ENCODE measurements at regions not wholly inside any gene's neighbourhood (a gene's known extent, or its start where the extent isn't known, plus 50 kb on each side); places are given as distances from the start of the nearest gene placed in this dataset.

- ATAC-seq (no peak), DNase-seq (no peak)
- no peaks in the 10 kb centered on the region for H3K4me1 ChIP-seq (ENCODE audit: low read depth)
- H3K4me3 ChIP-seq, result no peak overlapping the region
- intact Hi-C loops (cut with DNase I, micrococcal nuclease), result no loop called here
- H3K9me3 ChIP-seq, result no peaks in the 10 kb centered on the region
- H3K36me3 ChIP-seq (ENCODE audit: low read depth), result no peaks in the 10 kb centered on the region
- no peak for TF ChIP-seq CTCF (IDR thresholded peaks at IDR 0.05)
Measured at GRCh38 chr16:54627616-54628015, 303.0 kb upstream of the IRX5 start.

GRCh38 chr16:54623636-54624035 lies 307.0 kb upstream of the IRX5 start:
- H3K4me1 ChIP-seq (ENCODE audit: low read depth), result no peaks in the 10 kb centered on the region
- ATAC-seq, result no peak
- no peak overlapping the region for H3K4me3 ChIP-seq
- no peaks in the 10 kb centered on the region for H3K36me3 ChIP-seq (ENCODE audit: low read depth)
- no peak for DNase-seq
- no peak for TF ChIP-seq CTCF (IDR thresholded peaks at IDR 0.05)
- no peaks in the 10 kb centered on the region for H3K9me3 ChIP-seq
- intact Hi-C loops (cut with DNase I, micrococcal nuclease), result no loop called here

GRCh38 chr16:54620197-54620596 lies 310.5 kb upstream of the IRX5 start:
- ATAC-seq (no peak), DNase-seq (no peak)
- no peak for TF ChIP-seq CTCF (IDR thresholded peaks at IDR 0.05)

DNA sequence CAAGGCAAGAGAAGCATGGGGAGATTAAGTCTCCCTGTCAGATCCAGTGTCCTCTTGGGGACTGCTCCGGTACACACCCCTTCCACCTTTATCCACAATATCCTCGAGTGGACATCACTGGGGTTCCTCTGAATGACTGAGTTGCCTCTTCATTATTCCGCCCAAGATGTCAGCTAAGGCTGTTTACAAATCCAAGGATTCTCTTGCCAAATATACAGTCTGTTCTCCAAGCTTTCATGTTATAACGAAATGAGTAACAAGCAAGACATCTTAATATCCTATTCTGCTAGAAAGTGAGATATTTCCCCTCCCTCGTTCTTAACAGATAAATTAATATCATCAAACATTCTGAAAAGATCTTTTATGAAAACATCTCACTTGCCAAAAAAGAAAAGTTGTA lies 314.1 kb upstream of the IRX5 start:
- DNase-seq, result no peak
- TF ChIP-seq CTCF (IDR thresholded peaks at IDR 0.05), result no peak
- Histone ChIP-seq H3K9me3 (no peaks in the 10 kb centered on the region), H3K36me3 (ENCODE audit: low read depth) (no peaks in the 10 kb centered on the region), H3K4me1 (ENCODE audit: low read depth) (no peaks in the 10 kb centered on the region), H3K4me3 (no peak overlapping the region)
- intact Hi-C loops (cut with DNase I, micrococcal nuclease), result no loop called here
- ATAC-seq, result no peak

More at GRCh38 chr16:54620197-54620596, 310.5 kb upstream of the IRX5 start:
- intact Hi-C loops (cut with DNase I, micrococcal nuclease), result no loop called here
- no peaks in the 10 kb centered on the region for H3K9me3 ChIP-seq
- H3K4me3 ChIP-seq, result no peak overlapping the region
- no peaks in the 10 kb centered on the region for H3K36me3 ChIP-seq (ENCODE audit: low read depth)
- no peaks in the 10 kb centered on the region for H3K4me1 ChIP-seq (ENCODE audit: low read depth)

- Histone ChIP-seq H3K4me3 (no peak overlapping the region), H3K4me1 (ENCODE audit: low read depth) (no peaks in the 10 kb centered on the region), H3K36me3 (ENCODE audit: low read depth) (no peaks in the 10 kb centered on the region), H3K9me3 (no peaks in the 10 kb centered on the region)
- DNase-seq (no peak), ATAC-seq (no peak)
- intact Hi-C loops (cut with DNase I, micrococcal nuclease), result no loop called here
- no peak for TF ChIP-seq CTCF (IDR thresholded peaks at IDR 0.05)
Measured at GRCh38 chr16:54605536-54606066, 319.0 kb upstream of the IRX3 start.

DNA sequence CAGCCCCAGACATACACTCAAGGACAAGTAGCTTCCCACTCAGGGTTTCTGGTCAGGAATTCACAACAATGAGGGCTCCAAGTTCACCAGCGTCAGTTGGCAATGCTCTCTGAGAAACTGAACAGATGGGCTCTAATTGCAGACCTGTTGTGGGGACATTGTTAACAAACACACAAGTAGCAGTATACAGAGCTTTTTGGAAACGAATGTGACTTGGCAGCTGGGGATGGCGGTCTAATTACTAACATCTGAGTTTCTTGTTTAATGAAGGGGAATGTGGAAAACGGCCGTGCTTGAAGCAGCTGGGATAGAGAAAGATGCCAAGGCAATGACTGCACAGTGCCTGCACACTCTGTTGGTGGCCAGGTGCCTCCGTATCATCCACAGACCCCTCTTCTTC lies 316.1 kb upstream of the IRX3 start:
- ATAC-seq, result no peak
- Histone ChIP-seq H3K4me1 (ENCODE audit: low read depth) (no peaks in the 10 kb centered on the region), H3K4me3 (no peak overlapping the region), H3K36me3 (ENCODE audit: low read depth) (no peaks in the 10 kb centered on the region), H3K9me3 (no peaks in the 10 kb centered on the region)
- DNase-seq, result no peak
- intact Hi-C loops (cut with DNase I, micrococcal nuclease), result no loop called here
- TF ChIP-seq CTCF (IDR thresholded peaks at IDR 0.05), result no peak
